ENCODE measurements at regions not wholly inside any gene's neighbourhood (a gene's known extent, or its start where the extent isn't known, plus 50 kb on each side); places are given as distances from the start of the nearest gene placed in this dataset.

GRCh38 chr2:160956243-160956802 is 203.9 kb upstream of the TANK start:
- DNase-seq (ENCODE audit: low read depth) = no peak

- DNase-seq (ENCODE audit: low read depth) = no peak
These were observed 196.3 kb upstream of the TANK start for GRCh38 chr2:160963957-160964356.

- DNase-seq (ENCODE audit: low read depth) = no peak
These were observed 192.7 kb upstream of the TANK start for GRCh38 chr2:160967523-160967922.

DNA sequence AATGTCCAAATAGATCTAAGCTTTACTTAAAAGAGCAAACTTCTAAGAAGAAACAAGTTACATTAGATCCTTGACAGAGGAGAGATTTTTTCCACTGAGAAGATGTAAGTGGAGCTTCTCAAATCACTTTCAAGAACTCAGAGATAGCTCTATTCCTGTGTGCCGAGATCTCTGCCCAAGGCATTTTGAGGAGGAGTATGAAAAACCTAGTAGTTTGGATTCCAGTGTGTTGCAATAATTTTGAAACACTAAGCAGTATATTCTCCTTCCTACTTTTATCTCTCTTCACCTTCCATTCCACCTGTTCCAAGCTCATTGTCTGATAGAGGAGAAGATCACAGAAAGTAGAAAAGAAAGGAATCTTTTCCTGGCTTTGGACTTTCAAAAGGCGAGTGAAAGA is 192.0 kb upstream of the TANK start:
- DNase-seq (ENCODE audit: low read depth) = no peak

- no peak for DNase-seq (ENCODE audit: low read depth)
These were observed 189.9 kb upstream of the TANK start for GRCh38 chr2:160970052-160970965.

- no peak for DNase-seq (ENCODE audit: low read depth)
These were observed 186.2 kb upstream of the TANK start for GRCh38 chr2:160973991-160974390.

- DNase-seq (ENCODE audit: low read depth) = no peak
These were observed 185.4 kb upstream of the TANK start for GRCh38 chr2:160974803-160975202.

- no peak for DNase-seq (ENCODE audit: low read depth)
These were observed 183.4 kb upstream of the TANK start for GRCh38 chr2:160976797-160977196.

- DNase-seq (ENCODE audit: low read depth) = no peak
These were observed 182.9 kb upstream of the TANK start for GRCh38 chr2:160977376-160977775.

GRCh38 chr2:160977854-160978253 is 182.4 kb upstream of the TANK start:
- no peak for DNase-seq (ENCODE audit: low read depth)

DNA sequence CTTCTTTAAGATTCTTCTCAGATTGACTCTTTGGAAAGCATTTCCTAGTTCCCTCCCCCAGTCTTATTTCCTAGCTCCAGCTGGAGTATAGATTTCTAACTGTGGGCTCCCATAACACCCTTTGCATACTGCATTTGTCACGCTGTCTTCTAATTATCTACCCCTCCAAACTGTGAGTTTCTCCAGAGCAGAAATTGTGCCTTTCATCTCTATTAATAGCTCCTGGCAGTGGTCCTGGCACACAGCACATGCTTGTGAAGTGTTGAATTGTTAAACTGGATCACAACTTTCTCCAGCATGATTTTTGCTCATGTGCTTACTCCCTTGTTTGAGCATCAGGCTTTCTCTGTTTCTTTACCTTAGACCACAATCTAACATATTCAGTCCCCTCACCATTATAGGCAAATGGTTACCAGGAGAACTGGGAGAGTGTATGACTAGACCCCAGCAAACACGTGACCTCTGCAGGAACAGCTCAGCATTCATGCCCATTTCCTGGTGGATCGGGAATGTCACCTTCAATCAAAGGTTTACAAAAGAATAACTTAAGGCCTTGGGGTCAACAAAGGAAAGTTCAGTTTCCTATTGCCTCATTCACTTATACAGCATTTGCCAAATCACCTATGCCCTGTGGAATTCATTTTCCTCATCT is 175.7 kb upstream of the TANK start:
- no peak for DNase-seq (ENCODE audit: low read depth)

DNA sequence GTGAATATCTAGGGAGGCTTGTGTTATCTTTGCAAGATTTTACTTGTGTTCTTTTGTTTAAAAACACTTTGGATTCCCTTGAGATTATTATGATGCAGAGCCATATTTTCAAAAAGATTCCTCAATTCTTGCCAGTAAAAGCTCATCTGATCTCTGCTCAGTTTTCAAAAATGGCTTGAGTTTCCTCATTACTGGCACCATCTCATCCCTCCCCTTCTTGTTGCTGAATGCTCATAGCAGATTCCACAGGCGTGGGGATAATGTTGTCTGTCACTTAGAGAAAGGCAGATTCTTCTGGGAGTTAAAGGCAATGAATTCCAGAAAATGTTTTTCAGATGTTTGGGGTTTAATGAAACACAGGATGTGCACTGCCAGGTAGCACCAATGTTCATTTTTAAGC is 170.4 kb upstream of the TANK start:
- no peak for DNase-seq (ENCODE audit: low read depth)

GRCh38 chr2:160993654-160994061 is 166.6 kb upstream of the TANK start:
- DNase-seq (ENCODE audit: low read depth) = no peak

GRCh38 chr2:160994141-160995002 is 165.9 kb upstream of the TANK start:
- peak; percentile 45 for DNase-seq (ENCODE audit: low read depth)

DNA sequence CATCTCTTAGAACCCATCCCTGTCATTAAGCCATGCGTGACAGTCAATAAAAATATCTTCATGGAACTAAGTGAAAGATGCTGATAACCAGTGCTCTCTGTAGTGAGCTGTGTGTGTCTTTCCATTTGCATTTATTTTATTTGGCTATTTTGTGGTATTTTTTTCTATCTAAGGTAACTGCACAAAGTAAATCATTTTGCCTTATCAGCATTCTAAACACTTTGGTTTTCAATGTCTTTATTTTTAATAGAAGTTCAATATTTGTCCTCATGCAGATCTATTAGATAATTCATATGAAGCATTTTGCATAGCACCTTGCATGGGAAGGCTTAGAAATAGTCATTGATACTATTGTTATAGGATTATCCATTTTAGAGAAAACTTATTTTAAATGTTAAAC is 163.6 kb upstream of the TANK start:
- no peak for DNase-seq (ENCODE audit: low read depth)

GRCh38 chr2:161004379-161004778 is 155.8 kb upstream of the TANK start:
- DNase-seq (ENCODE audit: low read depth) = no peak

DNA sequence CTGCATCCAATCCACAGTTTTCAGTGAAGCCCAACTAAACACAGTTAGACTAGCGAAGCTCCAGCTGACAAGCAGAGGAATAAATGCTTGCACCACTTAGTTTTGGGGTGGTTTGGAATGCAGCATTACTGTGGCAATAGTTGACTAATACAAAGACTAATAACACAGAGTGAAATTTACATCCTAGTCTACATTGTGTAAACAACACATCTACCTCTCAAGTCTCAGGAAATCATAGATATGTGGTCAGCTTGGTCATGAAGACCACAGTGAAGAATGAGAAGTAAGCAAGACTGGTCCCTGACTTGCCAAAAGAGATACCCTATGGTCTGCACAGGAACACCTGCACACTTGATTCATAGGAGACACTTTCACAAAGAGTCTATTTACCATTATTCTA is 155.1 kb upstream of the TANK start:
- DNase-seq (ENCODE audit: low read depth) = no peak

DNA sequence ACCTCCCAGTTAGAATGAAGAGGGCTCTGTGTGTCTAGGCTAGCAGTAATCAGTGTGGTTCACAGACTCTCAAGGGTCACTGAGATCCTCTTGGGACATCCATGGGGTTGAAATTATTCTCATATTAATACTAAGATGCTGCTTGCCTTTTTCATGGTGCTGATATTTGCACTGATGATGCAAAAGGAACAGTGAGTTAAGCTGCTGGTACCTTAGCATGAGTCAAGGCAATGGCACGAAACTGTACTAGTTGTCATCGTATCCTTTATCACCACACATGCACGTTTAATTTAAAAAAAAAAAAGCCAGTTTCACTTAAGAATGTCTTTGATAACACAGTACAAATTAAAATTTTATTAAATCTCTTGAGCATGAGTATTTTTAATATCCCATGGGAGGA is 151.9 kb upstream of the TANK start:
- DNase-seq (ENCODE audit: low read depth) = no peak

- DNase-seq (ENCODE audit: low read depth) = no peak
These were observed 149.7 kb upstream of the TANK start for GRCh38 chr2:161010503-161011015.

DNA sequence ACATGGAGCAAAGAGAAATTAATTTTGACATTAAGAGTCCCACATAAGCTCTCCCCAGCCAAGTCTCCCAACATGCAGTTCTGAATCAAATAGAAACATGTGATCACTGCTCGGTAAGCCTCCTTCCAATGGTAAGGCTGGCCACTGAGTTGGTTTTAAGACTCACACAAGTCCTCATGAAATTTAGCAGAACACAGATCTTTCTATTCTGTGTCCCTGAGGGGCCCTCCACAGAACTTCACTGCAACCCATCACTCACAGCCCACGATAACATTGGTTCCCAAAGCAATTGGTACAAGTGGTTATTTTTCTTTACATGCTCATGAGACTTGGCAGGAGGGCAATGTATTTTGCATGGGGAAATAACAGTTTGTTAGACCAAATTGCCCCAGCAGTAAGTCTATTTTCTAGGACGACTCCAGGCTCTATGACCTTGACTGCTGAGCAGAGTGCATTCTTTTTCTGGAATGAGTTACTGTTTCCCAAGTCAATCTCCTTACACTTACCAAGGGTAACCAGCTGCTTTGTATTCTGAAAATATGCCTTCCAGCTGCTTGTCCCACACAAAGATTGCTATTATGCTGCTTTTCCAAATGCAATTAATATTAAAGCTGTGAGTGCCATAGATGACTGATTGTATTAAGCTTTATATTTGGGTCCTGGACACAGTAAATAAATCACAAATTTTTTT is 142.3 kb upstream of the TANK start:
- DNase-seq (ENCODE audit: low read depth) = no peak

DNA sequence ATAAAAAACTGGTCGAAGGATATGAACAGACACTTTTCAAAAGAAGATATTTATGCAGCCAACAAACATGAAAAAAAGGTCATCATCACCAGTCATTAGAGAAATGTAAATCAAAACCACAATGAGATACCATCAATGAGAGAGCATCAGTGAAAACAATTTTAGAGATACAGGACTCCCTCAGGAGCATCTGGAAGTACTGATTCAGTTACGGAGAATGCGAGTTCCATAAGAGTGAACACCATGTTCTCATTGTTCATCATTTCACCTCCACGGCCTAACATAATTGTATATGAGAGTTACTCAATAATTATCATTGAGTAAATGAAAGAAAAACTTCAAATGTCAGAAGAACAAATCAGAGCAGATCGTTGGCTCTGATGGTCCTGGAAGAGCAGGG is 140.9 kb upstream of the TANK start:
- DNase-seq (ENCODE audit: low read depth) = no peak
